ENCODE measurements at regions not wholly inside any gene's neighbourhood (a gene's known extent, or its start where the extent isn't known, plus 50 kb on each side); places are given as distances from the start of the nearest gene placed in this dataset.
"Not testable (repeated sequence)": the region's sequence is repeated elsewhere in the genome, so short reads cannot be mapped to it uniquely, and the experiment has no call there.

DNA sequence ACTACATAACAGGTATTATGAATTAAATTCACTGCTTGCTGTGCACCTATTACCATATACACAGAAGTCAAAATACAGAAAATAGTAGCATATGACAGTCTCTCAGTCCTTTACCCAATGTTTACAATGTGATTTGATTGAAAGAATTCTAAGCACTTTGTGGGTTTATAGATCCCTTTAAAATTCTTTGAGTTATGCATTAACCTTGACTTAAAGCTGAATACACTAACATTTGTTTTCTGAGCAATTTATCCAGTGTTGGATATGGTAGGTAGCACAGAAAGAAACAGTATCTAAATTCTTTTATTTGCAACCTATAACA is 230.8 kb upstream of the DDI1 start:
- no peak for DNase-seq (ENCODE audit: low spot score)

GRCh38 chr11:103806130-103806895 is 230.1 kb upstream of the DDI1 start:
- no peak for DNase-seq (ENCODE audit: low spot score)

DNA sequence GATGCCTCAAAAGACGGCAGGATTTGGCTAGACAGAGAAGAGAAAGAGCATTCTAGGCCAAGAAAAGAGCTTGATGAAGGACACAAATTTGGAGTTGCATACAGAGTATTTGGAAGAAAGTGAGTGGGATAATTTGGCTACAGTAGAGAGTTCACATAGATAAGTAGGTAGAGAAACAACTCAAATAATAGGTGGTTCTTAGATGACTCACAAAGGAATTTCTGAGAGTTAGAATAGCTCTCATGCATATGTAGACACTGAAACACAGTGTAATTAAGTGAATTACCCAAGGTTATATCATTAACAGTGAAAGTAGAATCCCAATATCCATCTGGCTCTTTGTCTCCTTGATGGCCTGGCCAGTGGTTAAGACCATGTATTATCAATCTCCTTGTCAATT is 228.6 kb upstream of the DDI1 start:
- no peak for DNase-seq (ENCODE audit: low spot score)

DNA sequence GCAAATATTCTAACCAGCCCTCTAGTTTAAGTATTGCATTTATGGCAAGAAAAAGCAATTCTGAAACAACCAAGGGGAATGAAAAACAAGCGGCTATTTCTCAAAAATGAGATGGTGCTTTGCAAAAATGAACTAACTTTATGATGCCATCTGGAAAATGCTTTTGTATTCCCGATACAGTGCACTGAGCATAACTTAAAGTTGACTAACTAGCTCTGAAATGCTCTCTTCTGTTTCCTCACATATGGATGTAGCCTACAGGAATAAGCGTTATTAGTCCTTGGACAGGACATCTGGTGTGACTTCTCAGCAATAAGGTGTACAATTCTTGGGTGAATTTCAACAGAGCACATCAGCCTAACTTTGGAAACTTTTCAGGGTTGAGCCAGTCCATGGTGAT is 228.2 kb upstream of the DDI1 start:
- DNase-seq (ENCODE audit: low spot score) = no peak

DNA sequence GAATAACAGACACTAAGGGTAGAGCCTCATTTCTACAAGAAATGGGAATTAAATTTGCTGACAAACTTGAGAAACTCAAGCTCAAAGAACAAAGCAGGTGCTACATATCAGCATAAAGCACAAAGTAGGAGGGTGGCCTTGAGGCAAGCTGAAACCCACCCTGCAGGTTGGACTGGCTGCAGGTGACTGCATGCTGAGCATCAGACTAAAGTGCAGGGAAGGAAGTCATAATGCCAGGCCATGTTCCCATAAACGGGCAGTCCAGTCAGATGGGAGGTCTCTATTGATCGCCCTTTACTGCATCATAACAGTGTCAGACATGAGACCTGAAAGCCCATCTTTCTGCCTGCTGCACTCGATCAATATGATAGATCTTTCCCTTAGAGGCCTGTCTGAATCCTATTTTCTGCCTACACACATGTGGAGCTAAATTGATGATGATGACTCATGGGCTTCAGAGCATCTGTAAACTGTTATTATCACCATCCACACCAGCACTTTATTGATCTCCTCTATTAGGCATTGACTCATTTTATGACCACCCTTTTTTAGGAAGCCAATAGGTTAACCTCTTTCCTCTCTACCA is 224.5 kb upstream of the DDI1 start:
- DNase-seq (ENCODE audit: low spot score) = no peak

DNA sequence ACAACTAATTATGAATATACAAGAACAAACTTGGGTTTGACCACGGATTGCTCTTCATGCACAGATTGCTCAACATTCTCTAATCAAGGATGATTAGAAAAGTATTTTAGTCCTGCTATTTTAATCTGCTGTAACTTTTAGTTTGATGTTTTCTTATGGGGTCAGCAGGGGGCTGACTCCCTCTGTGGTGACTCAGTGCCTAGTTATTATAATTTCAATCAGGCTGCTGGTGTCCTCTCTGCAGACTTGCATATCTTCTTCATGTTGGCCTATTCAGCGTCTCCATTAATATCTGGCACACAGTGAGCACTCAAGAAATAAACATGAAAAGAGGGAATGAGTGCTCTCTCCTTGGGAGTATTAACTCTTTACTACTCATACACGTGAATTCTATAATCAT is 223.8 kb upstream of the DDI1 start:
- DNase-seq (ENCODE audit: low spot score) = no peak

GRCh38 chr11:103820345-103820744 is 216.1 kb upstream of the DDI1 start:
- DNase-seq (ENCODE audit: low spot score) = not testable (repeated sequence)

- no peak for DNase-seq (ENCODE audit: low spot score)
These were observed 212.3 kb upstream of the DDI1 start for GRCh38 chr11:103824116-103824515.

DNA sequence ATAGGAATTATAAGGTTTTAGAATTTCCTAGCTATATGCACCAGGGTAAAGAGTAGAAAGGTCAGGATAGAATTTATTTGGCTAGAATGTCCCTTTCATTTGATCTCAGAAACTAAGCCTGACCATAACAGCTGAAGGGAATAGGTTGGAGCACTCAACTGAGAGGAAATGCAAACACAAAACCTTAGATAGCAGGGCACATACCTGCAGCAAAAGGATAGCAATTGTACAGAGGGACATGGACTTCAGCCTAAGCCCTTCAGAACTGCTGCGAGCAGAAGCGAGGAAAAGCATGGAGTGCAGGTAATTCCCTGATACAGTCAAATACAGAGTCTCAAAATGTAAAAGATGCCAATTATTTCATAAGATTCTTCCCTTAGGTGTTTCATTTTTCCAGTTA is 211.0 kb upstream of the DDI1 start:
- DNase-seq (ENCODE audit: low spot score) = no peak

GRCh38 chr11:103826856-103827255 is 209.6 kb upstream of the DDI1 start:
- DNase-seq (ENCODE audit: low spot score) = no peak

DNA sequence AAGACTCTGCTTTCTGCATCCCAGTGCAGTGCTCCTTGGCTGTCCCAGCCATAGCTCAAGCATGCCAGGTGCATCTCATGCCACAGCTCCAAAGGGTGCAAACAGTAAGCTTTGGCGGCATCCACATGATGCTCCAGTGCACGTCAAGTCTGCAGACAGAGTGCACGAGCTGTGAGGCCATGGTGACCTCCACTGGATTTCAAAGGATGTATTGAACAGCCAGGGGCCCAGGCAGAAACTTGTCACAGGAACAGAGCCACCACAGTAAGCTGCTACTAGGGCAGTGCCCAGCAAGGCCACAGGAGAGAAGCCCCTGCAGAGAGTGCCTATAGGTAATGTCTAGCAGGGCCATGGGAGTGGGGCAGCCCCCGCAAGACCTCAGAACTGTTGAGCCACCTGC is 206.8 kb upstream of the DDI1 start:
- no peak for DNase-seq (ENCODE audit: low spot score)

DNA sequence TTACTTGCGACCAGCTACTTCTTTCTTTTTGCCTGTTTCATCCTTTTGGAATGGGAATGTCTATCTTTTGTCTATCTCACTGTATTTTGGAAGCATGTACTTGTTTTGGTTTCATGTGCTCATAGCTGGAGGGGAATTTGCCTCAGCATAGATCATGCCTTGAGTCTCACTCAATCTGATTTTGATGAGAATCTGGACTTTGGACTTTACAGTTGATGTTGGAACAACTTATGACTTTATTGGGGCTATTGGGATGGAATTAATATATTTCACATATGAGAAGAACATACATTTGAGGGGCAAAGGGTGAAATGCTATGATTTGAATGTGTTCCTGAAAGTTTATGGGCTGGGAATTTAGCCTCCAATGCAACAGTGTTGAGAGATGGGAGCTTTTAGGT is 206.2 kb upstream of the DDI1 start:
- no peak for DNase-seq (ENCODE audit: low spot score)

- no peak for DNase-seq (ENCODE audit: low spot score)
These were observed 203.7 kb upstream of the DDI1 start for GRCh38 chr11:103832762-103833161.

- DNase-seq (ENCODE audit: low spot score) = no peak
These were observed 194.2 kb upstream of the DDI1 start for GRCh38 chr11:103842191-103842590.

DNA sequence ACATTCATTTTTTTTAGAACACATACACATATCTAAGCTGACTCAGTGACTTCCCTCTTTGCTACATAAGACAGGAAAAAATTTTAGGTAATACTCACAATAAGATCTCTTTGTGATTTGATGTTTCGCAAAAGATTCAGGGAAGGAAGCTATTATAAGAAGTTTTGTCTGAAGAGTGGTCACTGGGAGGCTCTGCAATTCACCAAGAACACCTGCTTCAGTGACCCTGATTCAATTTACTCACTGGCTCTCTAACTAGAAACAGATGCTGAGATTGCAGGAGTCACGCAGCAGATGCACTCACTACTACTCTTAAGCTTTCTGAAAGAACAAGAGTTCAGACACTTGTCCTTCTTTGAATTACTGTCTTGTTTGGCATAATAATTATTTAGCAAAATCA is 193.6 kb upstream of the DDI1 start:
- DNase-seq (ENCODE audit: low spot score) = no peak

DNA sequence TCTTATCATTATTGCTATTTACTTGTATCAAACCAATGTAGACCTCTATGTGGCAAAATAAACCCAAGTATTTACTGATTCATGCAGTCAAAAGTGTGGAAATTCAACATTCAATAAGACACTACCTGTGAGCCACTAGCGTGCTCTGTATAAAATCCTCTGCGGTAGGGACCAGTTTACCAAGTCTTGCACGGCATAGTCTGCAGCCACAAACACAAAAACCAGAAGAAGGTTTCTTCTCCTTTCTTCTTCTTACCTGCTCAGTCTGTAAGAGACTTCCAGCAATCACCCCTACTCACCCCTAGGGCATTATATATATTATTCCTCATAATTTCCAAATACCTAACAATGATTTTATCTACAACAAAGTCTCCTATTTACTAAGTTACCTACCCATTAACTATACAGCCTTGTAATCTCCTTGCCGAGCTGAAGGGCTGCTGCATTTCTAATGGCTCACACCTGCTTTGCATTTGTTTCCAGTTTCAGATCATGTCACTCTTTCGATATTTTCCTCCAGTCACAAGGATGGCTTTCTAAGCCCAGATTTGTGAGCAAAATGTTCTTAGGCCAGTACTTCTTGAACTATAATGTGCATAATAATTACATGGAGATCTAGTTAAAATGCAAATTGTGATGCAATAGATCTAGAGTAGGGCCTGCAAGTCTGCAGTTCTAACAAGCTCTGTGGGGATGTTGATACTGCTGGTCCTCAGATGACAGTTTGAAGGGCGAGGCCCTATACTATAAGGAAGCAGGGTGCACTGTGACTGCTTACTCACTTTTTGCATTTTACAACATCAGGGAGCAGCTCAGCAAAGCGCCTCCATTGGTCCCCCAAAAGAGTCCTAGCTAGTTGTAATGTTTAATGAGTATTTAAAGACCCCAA is 191.9 kb upstream of the DDI1 start:
- no peak for DNase-seq (ENCODE audit: low spot score)

- no peak for DNase-seq (ENCODE audit: low spot score)
These were observed 191.1 kb upstream of the DDI1 start for GRCh38 chr11:103845331-103845730.

DNA sequence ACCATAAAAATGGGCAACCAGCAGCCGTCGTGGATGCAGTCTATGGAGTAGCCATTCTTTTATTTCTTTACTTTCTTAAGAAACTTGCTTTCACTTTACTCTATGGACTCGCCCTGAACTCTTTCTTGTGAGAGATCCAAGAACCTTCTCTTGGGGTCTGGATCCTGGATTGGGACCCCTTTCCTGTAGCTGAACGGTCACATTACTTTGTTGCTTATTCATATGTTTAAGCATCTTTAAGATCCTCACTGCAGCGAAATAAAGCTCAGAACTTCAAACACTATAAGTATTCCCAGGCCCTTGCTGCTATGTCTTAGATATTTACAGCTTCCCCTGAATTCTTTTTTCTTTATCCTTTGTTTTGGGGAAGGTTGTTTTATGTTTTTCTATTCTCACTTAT is 187.8 kb upstream of the DDI1 start:
- no peak for DNase-seq (ENCODE audit: low spot score)

DNA sequence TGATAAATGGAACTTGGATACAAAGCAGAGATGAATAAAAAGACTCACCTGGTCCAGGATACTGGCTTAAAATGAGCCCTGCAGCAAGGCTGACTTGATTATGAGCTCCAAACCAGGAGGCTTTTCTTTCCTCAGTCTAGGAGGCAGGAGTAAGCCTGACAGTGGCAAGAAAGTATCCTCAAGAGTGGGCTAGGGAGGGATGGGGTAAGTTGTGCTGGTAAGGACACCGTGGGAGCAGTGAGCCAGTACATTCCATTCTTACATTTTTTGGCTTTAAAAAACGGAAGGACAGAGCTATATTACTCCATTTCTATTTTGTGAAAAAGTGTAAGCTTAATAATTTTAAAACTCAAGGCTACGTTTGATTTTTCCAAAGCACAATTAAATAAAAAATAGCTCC is 187.1 kb upstream of the DDI1 start:
- no peak for DNase-seq (ENCODE audit: low spot score)

GRCh38 chr11:103850419-103851165 is 185.8 kb upstream of the DDI1 start:
- no peak for DNase-seq (ENCODE audit: low spot score)

- DNase-seq (ENCODE audit: low spot score) = no peak
These were observed 185.2 kb upstream of the DDI1 start for GRCh38 chr11:103851166-103851651.

All from CD4-positive, alpha-beta T cell treated with Interleukin-2 at 100 ng/mL for 4 hours (primary cell).